NOMO-1 treated with dmso at 0.1 percent for 144 hours (cell line): ENCODE measurements at regions not wholly inside any gene's neighbourhood (a gene's known extent, or its start where the extent isn't known, plus 50 kb on each side); places are given as distances from the start of the nearest gene placed in this dataset.
"Not testable (repeated sequence)": the region's sequence is repeated elsewhere in the genome, so short reads cannot be mapped to it uniquely, and the experiment has no call there.

ENCODE experiments used
- DNase-seq: peaks from one replicate; lab custom pipeline; 2025; ENCODE audit not compliant: unreplicated experiment; lab: John Stamatoyannopoulos, UW

DNA sequence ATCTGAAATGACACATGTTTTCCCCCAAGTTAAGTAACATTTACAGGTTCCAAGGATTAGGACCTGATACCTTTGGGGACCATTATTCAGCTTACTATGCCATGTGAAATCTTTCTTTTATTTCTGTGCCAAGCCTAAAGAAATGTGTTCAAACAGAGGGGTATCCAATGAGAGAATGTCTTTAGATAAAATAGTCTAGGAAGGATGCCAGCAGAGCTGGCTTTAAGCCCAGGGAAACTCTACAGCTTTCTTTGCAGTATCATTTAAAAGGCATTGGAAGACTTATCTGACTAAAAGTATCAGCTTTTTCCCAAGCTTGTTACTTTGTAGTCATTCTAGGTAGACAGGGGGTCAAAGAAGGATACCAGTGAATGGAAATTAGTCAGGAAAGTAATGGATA, 860.4 kb downstream of the PLA2G4A start:
- no peak for DNase-seq

DNA sequence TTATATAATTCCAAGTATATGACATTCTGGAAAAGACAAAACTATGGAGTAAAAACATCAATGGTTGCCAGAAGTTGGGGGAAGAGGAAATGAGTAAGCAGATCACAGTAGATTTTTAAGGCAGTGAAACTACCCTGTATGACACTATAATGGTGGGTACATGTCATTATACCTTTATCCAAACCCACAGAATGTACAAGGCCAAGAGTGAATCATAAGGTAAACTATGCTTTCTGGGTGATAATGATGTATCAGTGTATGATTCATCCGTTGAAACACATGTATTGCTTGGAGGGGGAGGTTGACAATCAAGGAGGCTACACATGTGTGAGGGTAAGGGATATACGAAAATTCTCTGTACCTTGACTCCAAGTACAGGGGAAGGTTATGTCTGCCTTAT, 862.7 kb downstream of the PLA2G4A start:
- DNase-seq: no peak

DNA sequence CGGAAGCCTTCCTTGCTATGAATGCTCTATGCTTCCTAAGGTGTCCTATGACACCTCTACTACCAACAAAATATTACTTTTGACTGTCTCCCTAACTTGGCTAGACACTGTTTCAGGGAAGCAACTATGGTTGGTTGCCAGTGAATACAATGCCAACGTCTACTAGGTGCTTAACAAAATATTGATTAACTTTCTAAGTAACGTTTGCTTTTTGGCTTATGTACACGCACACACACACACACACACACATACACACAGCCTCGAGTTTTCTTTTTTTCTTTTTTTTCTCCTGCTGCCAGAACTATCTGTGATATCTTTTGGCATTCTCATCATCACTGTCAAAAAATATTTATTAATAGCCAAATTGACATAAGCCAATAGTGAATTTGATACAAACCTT, 864.0 kb downstream of the PLA2G4A start:
- DNase-seq: no peak

DNA sequence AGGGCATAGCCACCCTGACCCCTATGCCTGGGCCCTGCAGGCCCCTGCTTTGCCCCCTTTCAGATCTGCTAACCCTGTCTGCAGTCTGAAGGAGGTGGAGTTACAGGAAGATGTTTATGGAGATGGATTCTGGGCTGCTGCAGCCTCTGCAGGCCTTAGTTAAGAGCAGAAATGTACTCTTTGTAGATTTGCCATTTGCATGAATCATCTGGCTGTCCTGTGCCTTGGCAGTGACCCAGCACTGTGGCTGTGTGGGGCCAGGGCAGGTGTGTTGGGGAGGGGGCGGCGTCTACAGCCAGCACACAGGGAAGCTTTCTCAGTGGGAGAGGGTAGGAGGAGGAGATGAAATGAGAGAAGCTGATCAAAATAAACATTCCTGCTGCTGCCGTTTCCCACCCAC, 867.3 kb downstream of the PLA2G4A start:
- DNase-seq: no peak

GRCh38 chr1:187703138-187704130, 874.7 kb downstream of the PLA2G4A start:
- DNase-seq: not testable (repeated sequence)

DNA sequence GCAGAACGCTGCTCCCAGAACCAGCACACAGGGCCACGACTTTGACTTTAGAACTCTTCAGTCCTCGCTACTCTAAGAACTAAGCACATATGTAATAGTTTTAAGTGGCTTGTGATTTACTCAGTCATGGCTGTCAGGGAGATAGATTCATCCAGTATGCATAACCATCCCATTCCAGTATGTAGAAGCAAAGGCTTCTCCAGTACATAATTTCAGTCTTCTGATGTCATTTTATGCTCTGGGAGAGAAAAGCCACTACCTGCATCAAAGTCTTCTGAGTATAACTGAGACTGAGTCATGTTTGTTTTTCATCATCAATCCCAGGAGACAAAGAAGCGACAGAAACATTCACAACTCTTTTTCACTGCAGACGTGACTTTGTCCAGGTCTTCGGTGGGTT, 885.7 kb downstream of the PLA2G4A start:
- DNase-seq: no peak

DNA sequence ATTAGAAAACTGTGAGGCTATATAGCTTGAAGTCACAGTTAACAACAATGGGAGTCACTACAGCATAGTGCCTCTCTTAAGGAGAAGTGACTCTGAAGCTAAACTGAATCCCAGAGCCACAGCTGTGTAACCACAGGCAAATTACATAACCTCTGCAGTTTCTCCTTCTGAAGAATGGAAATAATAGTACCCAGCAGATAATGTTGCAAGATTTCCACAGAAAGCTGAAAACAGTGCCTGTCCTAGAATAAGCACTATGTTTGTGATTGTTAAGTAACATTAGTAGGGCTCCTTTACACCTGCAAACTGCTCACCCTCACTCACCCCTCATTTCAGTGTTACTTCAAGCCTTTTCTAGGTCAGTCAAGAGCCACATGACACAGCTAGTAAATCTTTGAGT, 886.7 kb downstream of the PLA2G4A start:
- peak; percentile 41 for DNase-seq

DNA sequence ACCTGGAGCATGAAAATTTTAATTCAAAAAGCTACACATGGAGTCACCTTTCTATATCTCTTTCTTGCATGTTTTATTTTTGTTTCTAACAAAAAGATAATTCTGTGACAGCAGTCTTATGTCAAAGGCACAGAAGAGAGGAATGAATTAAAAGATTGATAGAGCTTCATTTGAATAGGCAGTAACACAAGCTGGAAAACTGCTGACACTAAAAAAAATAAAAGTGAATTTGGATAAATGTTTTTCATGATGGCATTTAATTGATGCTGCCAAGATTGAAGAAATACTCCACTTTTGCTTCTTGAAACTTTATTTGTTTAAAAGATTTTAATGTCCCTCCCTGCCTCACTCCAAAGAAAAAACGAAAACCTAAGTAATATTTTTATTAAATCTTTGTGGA, 887.4 kb downstream of the PLA2G4A start:
- no peak for DNase-seq

DNA sequence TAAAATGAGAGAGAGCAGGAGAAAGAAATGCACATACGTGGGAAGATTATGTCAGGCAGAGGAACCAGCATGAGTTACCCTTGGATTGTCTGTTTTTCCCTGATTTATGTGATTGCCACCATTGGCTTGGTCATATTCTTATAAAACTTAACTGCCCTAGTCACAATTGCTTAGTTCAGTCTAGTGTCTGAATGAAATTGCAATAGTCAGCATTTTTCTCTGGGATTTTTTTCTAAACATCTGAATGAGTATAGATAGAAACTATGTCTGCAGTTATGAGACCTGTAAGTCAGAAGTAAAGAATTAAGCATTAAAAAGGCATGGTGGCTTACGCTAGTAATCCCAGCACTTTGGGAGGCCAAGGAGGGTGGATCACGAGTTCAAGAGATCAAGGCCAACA, 889.8 kb downstream of the PLA2G4A start:
- DNase-seq: no peak

DNA sequence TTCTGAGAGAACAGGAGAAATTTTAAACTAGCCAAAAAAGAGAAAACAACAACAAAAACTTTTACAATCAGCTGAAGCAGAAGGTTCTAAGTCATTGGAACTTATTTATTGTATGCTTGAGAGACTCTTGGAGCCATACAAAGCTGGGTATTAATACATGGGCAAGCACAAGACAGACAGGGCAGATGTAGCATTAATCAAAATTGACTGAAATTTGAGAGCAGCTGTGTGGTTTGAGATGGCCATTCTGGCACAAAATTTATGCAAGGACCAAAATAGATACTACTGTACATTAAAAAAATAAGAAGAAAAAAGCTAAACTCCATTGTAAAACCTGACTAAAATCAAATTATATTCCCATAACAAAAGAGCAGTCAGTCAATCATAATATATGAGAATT, 892.5 kb downstream of the PLA2G4A start:
- no peak for DNase-seq

GRCh38 chr1:187725216-187725615, 896.5 kb downstream of the PLA2G4A start:
- no peak for DNase-seq

DNA sequence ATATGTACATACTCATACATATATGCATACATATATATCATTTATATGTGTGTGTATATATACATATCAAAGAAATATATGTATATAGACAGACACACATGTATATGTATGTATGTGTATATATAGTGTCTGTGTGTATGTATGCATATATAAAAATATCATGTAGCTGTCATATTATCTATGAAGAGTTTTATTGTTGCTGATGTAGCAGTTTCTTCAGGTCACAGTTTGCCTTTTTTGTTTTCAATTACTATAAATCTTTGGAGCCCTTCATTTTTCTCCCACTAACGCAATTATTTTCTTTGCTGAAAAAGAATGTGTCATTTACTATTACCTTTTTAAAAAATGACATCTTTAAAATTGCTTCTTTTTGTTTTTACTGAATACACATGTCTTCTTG, 904.5 kb downstream of the PLA2G4A start:
- DNase-seq: no peak

DNA sequence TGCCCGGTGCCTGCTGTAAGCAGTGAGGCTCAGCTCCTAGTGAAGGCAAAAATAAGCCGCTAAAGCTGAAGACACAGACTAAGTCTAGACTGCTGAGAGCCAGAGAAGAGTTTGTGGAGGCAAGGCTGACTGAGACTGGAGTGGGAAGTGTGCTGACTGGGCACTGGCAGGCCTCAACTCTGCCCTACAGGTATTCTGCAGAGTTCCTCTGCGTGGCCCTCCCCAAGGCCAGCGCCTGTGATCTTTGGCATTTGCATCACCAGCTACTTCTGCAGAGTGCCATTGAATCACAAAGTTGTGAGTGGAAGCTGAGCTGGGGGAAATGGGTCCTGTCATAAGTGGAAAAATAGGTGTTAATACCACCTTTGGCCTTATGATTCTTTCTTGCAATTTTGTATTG, 905.7 kb downstream of the PLA2G4A start:
- DNase-seq: no peak

DNA sequence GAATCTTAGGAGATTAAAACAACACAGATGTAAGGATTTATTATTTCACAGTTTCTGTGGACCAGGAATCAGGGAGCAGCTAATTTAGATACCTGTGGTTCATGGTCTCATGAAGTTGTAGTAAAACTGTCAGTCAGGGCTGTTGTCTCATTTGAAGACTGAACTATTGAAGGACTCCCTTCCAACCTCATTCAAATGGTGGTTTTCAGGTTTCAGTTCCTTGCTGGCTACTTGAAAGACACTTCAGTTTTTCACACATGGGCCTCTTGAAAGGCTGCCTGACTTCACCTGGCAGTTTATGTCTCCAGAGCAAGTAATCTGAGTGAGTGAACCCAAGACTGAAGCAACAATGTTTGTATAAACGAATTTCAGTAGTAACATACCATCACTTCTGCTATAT, 915.9 kb downstream of the PLA2G4A start:
- no peak for DNase-seq

GRCh38 chr1:187755536-187755935, 926.8 kb downstream of the PLA2G4A start:
- DNase-seq: no peak

DNA sequence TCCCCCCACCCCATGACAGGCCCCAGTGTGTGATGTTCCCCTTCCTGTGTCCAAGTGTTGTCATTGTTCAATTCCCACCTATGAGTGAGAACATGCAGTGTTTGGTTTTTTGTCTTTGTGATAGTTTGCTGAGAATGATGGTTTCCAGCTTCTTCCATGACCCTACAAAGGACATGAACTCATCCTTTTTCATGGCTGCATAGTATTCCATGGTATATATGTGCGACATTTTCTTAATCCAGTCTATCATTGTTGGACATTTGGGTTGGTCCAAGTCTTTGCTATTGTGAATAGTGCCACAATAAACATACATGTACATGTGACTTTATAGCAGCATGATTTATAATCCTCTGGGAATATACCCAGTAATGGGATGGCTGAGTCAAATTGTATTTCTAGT, 927.9 kb downstream of the PLA2G4A start:
- not testable (repeated sequence) for DNase-seq

DNA sequence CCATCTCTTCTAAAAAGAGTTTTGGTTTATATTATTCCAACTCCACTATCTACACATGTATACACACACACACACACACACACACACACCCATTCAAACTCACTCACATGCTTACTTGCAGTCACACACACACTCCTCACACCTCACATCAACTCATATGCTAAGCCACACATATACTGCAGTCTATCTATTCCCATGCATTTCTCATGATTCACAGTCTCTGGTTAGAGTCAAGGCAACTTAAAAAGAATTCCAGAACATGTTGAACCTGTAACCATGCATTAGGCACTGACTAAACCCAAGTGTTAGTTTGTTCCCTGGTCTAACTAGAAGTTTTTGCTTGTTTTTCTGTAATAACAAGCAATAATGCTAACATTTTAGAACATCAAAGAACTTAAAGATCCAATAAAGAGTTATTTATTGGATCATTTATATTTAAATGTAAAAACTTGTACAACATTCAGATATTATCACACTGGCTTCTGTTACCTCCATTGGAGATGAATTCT, 931.1 kb downstream of the PLA2G4A start:
- DNase-seq: no peak

GRCh38 chr1:187762118-187762517, 933.4 kb downstream of the PLA2G4A start:
- no peak for DNase-seq

DNA sequence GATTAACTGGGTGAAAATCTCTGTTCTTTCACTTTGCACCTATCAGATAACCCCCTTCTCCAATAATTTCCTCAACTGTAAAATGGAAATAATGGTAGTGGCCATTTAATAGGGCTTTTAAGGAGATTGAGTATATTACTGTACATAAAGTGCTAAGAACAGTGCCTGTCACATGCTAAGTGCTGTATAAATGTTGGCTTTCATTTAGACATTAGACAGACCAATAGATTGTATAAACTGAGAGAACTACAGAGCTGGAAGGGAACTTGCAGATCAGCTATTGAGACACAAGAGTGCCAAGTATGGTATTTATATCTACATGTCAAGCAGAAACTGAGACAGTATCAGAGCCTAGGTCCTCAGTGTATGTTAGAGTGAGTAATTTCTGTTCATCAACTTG, 934.7 kb downstream of the PLA2G4A start:
- no peak for DNase-seq

- no peak for DNase-seq
Measured at GRCh38 chr1:187763976-187764375, 935.2 kb downstream of the PLA2G4A start.

DNA sequence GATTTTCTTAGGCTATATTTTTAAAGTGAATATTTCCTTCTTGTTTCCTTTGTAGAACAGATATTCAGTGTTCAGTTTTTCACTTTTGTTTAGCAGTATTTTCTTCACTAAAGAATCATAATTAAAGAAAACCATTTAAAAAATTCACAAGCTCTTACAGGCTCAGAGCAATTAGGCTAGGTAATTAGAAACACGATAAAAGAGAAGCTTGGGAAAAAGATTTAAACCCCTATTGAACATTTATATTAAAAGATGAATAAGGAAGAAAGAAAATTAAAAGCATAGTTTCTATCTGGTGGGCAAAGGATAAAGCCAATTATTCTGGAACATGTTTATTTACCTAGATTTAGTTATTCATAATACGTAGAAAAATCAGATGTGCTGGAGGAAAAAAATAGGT, 942.6 kb downstream of the PLA2G4A start:
- DNase-seq: no peak

DNA sequence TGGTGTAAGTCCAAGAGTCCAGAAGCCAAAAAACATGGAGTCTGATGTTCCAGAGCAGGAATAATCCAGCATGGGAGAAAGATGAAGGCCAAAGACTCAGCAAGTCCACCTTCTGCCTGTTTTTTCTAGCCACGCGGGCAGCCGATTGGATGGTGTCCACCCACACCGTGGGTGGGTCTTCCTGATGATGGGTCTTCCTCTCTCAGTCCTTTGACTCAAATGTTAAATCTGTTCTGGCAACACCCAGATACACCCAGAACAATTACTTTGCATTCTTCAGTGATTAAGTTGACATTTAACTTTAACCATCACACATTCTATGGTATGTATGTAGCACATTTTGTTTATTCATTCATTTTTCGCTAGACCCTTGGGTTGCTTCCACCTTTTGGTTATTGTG, 944.4 kb downstream of the PLA2G4A start:
- no peak for DNase-seq

DNA sequence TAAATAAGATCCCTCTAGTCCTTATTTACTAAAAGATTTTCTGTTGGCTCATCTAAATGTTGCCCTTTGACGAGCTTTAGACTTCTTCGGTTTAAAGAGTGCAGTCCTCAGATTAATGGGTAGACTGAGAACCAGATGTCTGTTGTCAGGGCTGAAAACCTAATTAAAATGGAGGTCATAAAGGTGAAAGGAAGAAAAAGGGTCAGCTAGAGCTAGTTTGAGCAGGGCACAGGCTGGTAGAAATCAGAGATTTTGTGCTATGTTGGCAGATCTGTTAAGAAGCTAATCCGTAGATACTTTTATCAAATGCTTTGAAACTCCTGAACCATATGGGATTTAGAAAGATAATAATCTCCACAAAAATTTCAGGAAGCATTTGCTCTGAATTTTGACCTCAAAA, 959.0 kb downstream of the PLA2G4A start:
- DNase-seq: no peak
